ENCODE measurements at regions not wholly inside any gene's neighbourhood (a gene's known extent, or its start where the extent isn't known, plus 50 kb on each side); places are given as distances from the start of the nearest gene placed in this dataset.
"Not testable (repeated sequence)": the region's sequence is repeated elsewhere in the genome, so short reads cannot be mapped to it uniquely, and the experiment has no call there.

GRCh38 chr4:131304686-131305085 lies 1844.4 kb upstream of the PCDH10 start:
- Histone ChIP-seq H3K4me1 (ENCODE audit: control insufficient read depth, insufficient read depth, low read length) (no peaks in the 10 kb centered on the region), H3K4me3 (ENCODE audit: low read length) (no peak overlapping the region), H3K27me3 (ENCODE audit: control insufficient read depth, insufficient read depth, low read length) (no peaks in the 10 kb centered on the region), H3K9me3 (ENCODE audit: control insufficient read depth, insufficient read depth, low read length) (no peaks in the 10 kb centered on the region), H3K36me3 (ENCODE audit: control insufficient read depth, insufficient read depth, low read length) (no peaks in the 10 kb centered on the region), H3K27ac (ENCODE audit: low read length) (no peak overlapping the region)
- no peak for DNase-seq (ENCODE audit: low read depth, low spot score)
- WGBS (ENCODE audit: insufficient coverage, insufficient read length), result no CpG with 5 or more reads among the region's 2 CpGs

DNA sequence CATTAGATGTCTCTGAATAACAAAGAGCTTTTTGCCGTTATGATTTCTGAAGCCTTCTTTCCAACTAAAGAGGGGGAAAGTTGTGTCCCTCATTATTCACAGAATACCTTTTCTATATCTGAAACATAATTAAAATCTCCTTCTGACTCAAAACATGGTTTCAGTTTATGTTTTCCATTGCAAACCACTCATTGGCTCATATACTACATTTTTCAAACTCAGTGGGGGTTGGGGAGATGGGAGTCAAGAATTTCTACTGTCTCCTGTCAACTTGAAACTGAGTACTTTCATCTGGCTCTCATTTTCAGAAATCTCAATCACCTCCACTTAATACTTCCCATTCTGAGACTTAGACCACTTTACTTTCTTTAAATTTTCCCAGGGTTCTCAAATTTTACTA lies 1839.5 kb upstream of the PCDH10 start:
- H3K4me1 ChIP-seq (ENCODE audit: control insufficient read depth, insufficient read depth, low read length), result no peaks in the 10 kb centered on the region
- no peak overlapping the region for H3K27ac ChIP-seq (ENCODE audit: low read length)
- DNase-seq (ENCODE audit: low read depth, low spot score), result no peak
- no peaks in the 10 kb centered on the region for H3K27me3 ChIP-seq (ENCODE audit: control insufficient read depth, insufficient read depth, low read length)
- H3K9me3 ChIP-seq (ENCODE audit: control insufficient read depth, insufficient read depth, low read length), result no peaks in the 10 kb centered on the region
- H3K36me3 ChIP-seq (ENCODE audit: control insufficient read depth, insufficient read depth, low read length), result no peaks in the 10 kb centered on the region
- no peak overlapping the region for H3K4me3 ChIP-seq (ENCODE audit: low read length)
- WGBS (ENCODE audit: insufficient coverage, insufficient read length), result no CpG with 5 or more reads among the region's 1 CpG

DNA sequence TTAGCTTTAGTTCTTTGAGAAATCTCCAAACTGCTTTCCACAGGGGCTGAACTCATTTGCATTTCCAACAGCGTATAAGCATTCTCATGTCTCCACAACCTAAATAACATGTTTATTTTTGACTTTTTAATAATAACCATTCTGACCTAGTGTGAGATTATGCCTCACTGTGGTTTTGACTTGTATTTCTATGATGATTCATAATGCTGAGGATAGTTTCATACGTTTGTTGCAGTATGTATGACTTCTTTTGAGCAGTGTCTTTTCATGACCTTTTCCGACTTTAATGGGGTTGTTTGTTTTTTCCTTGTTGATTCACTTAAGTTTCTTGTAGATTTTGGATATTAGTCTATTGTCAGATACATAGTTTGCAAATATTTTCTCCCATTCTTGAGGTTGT lies 1833.0 kb upstream of the PCDH10 start:
- Histone ChIP-seq H3K27ac (ENCODE audit: low read length) (no peak overlapping the region), H3K36me3 (ENCODE audit: control insufficient read depth, insufficient read depth, low read length) (no peaks in the 10 kb centered on the region), H3K9me3 (ENCODE audit: control insufficient read depth, insufficient read depth, low read length) (no peaks in the 10 kb centered on the region), H3K27me3 (ENCODE audit: control insufficient read depth, insufficient read depth, low read length) (no peaks in the 10 kb centered on the region), H3K4me3 (ENCODE audit: low read length) (no peak overlapping the region), H3K4me1 (ENCODE audit: control insufficient read depth, insufficient read depth, low read length) (no peaks in the 10 kb centered on the region)
- DNase-seq (ENCODE audit: low read depth, low spot score), result no peak
- no CpG with 5 or more reads among the region's 3 CpGs for WGBS (ENCODE audit: insufficient coverage, insufficient read length)

- WGBS (ENCODE audit: insufficient coverage, insufficient read length), result no CpG with 5 or more reads among the region's 2 CpGs
- H3K36me3 ChIP-seq (ENCODE audit: control insufficient read depth, insufficient read depth, low read length), result no peaks in the 10 kb centered on the region
- no peak overlapping the region for H3K4me3 ChIP-seq (ENCODE audit: low read length)
- no peaks in the 10 kb centered on the region for H3K9me3 ChIP-seq (ENCODE audit: control insufficient read depth, insufficient read depth, low read length)
- H3K27me3 ChIP-seq (ENCODE audit: control insufficient read depth, insufficient read depth, low read length), result no peaks in the 10 kb centered on the region
- H3K27ac ChIP-seq (ENCODE audit: low read length), result no peak overlapping the region
- H3K4me1 ChIP-seq (ENCODE audit: control insufficient read depth, insufficient read depth, low read length), result no peaks in the 10 kb centered on the region
- no peak for DNase-seq (ENCODE audit: low read depth, low spot score)
Measured at GRCh38 chr4:131337936-131338335, 1811.2 kb upstream of the PCDH10 start.

- H3K27ac ChIP-seq (ENCODE audit: low read length), result no peak overlapping the region
- no peaks in the 10 kb centered on the region for H3K4me1 ChIP-seq (ENCODE audit: control insufficient read depth, insufficient read depth, low read length)
- no peaks in the 10 kb centered on the region for H3K9me3 ChIP-seq (ENCODE audit: control insufficient read depth, insufficient read depth, low read length)
- WGBS (ENCODE audit: insufficient coverage, insufficient read length), result no CpG with 5 or more reads among the region's 2 CpGs
- H3K36me3 ChIP-seq (ENCODE audit: control insufficient read depth, insufficient read depth, low read length), result no peaks in the 10 kb centered on the region
- no peak overlapping the region for H3K4me3 ChIP-seq (ENCODE audit: low read length)
- DNase-seq (ENCODE audit: low read depth, low spot score), result no peak
- H3K27me3 ChIP-seq (ENCODE audit: control insufficient read depth, insufficient read depth, low read length), result no peaks in the 10 kb centered on the region
Measured at GRCh38 chr4:131339137-131339536, 1810.0 kb upstream of the PCDH10 start.

GRCh38 chr4:131344761-131345160 lies 1804.3 kb upstream of the PCDH10 start:
- no CpG with 5 or more reads among the region's 2 CpGs for WGBS (ENCODE audit: insufficient coverage, insufficient read length)
- H3K4me1 ChIP-seq (ENCODE audit: control insufficient read depth, insufficient read depth, low read length), result no peaks in the 10 kb centered on the region; the same call in 1 of the 2 replicates
- DNase-seq (ENCODE audit: low read depth, low spot score), result no peak
- no peak overlapping the region for H3K27ac ChIP-seq (ENCODE audit: low read length)
- no peak overlapping the region for H3K4me3 ChIP-seq (ENCODE audit: low read length)
- H3K36me3 ChIP-seq (ENCODE audit: control insufficient read depth, insufficient read depth, low read length), result no peaks in the 10 kb centered on the region
- H3K9me3 ChIP-seq (ENCODE audit: control insufficient read depth, insufficient read depth, low read length), result no peaks in the 10 kb centered on the region
- no peaks in the 10 kb centered on the region for H3K27me3 ChIP-seq (ENCODE audit: control insufficient read depth, insufficient read depth, low read length)

GRCh38 chr4:131347816-131348215 lies 1801.3 kb upstream of the PCDH10 start:
- no CpG with 5 or more reads among the region's 2 CpGs for WGBS (ENCODE audit: insufficient coverage, insufficient read length)
- H3K4me1 ChIP-seq (ENCODE audit: control insufficient read depth, insufficient read depth, low read length), result no peaks in the 10 kb centered on the region; the same call in 1 of the 2 replicates
- H3K27me3 ChIP-seq (ENCODE audit: control insufficient read depth, insufficient read depth, low read length), result no peaks in the 10 kb centered on the region
- no peaks in the 10 kb centered on the region for H3K9me3 ChIP-seq (ENCODE audit: control insufficient read depth, insufficient read depth, low read length)
- no peak for DNase-seq (ENCODE audit: low read depth, low spot score)
- H3K36me3 ChIP-seq (ENCODE audit: control insufficient read depth, insufficient read depth, low read length), result no peaks in the 10 kb centered on the region
- no peak overlapping the region for H3K27ac ChIP-seq (ENCODE audit: low read length)
- H3K4me3 ChIP-seq (ENCODE audit: low read length), result no peak overlapping the region

- Histone ChIP-seq H3K9me3 (ENCODE audit: control insufficient read depth, insufficient read depth, low read length) (no peaks in the 10 kb centered on the region), H3K36me3 (ENCODE audit: control insufficient read depth, insufficient read depth, low read length) (no peaks in the 10 kb centered on the region), H3K27me3 (ENCODE audit: control insufficient read depth, insufficient read depth, low read length) (no peaks in the 10 kb centered on the region), H3K4me1 (ENCODE audit: control insufficient read depth, insufficient read depth, low read length) (no peaks in the 10 kb centered on the region; the same call in 1 of the 2 replicates), H3K27ac (ENCODE audit: low read length) (no peak overlapping the region), H3K4me3 (ENCODE audit: low read length) (no peak overlapping the region)
- no CpG with 5 or more reads among the region's 2 CpGs for WGBS (ENCODE audit: insufficient coverage, insufficient read length)
- no peak for DNase-seq (ENCODE audit: low read depth, low spot score)
Measured at GRCh38 chr4:131348263-131348662, 1800.8 kb upstream of the PCDH10 start.

DNA sequence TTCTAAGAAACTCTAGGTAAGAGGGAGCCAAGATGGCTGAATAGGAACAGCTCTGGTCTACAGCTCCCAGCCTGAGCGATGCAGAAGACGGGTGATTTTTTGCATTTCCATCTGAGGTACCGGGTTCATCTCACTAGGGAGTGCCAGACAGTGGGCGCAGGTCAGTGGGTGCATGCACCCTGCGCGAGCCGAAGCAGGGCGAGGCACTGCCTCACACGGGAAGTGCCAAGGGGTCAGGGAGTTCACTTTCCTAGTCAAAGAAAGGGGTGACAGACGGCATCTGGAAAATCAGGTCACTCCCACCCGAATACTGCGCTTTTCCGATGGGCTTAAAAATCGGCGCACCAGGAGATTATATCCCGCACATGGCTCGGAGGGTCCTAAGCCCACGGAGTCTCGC lies 1796.7 kb upstream of the PCDH10 start:
- not testable (repeated sequence) for H3K4me1 ChIP-seq (ENCODE audit: control insufficient read depth, insufficient read depth, low read length); DNase-seq (ENCODE audit: low read depth, low spot score); H3K27ac ChIP-seq (ENCODE audit: low read length); H3K9me3 ChIP-seq (ENCODE audit: control insufficient read depth, insufficient read depth, low read length); H3K4me3 ChIP-seq (ENCODE audit: low read length); H3K27me3 ChIP-seq (ENCODE audit: control insufficient read depth, insufficient read depth, low read length); H3K36me3 ChIP-seq (ENCODE audit: control insufficient read depth, insufficient read depth, low read length)
- WGBS (ENCODE audit: insufficient coverage, insufficient read length), result no CpG with 5 or more reads among the region's 19 CpGs

- no peak overlapping the region for H3K4me3 ChIP-seq (ENCODE audit: low read length)
- no peaks in the 10 kb centered on the region for H3K9me3 ChIP-seq (ENCODE audit: control insufficient read depth, insufficient read depth, low read length)
- no peaks in the 10 kb centered on the region for H3K36me3 ChIP-seq (ENCODE audit: control insufficient read depth, insufficient read depth, low read length)
- DNase-seq (ENCODE audit: low read depth, low spot score), result no peak
- WGBS (ENCODE audit: insufficient coverage, insufficient read length), result no CpG with 5 or more reads among the region's 3 CpGs
- no peaks in the 10 kb centered on the region for H3K27me3 ChIP-seq (ENCODE audit: control insufficient read depth, insufficient read depth, low read length)
- no peak overlapping the region for H3K27ac ChIP-seq (ENCODE audit: low read length)
- no peaks in the 10 kb centered on the region for H3K4me1 ChIP-seq (ENCODE audit: control insufficient read depth, insufficient read depth, low read length)
Measured at GRCh38 chr4:131366714-131367113, 1782.4 kb upstream of the PCDH10 start.

DNA sequence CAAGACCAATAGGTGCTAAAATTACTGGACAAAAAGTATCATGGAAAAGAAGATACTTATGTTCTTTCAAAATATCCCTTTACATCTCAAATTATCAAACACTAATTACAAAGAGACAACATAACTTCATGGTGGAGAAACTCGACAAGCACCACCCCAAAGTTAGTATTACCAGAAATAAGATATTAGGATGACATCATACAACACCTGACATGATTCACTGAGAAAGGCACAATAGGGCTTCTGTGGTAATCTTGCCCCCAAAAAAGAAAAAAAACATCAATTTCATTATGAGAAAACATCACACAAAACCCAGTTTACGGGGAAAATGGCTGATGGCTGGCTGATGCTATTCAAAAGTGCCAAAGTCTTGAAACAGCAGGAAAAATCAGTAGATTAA lies 1781.7 kb upstream of the PCDH10 start:
- Histone ChIP-seq H3K4me1 (ENCODE audit: control insufficient read depth, insufficient read depth, low read length) (no peaks in the 10 kb centered on the region), H3K9me3 (ENCODE audit: control insufficient read depth, insufficient read depth, low read length) (no peaks in the 10 kb centered on the region), H3K27me3 (ENCODE audit: control insufficient read depth, insufficient read depth, low read length) (no peaks in the 10 kb centered on the region), H3K36me3 (ENCODE audit: control insufficient read depth, insufficient read depth, low read length) (no peaks in the 10 kb centered on the region), H3K27ac (ENCODE audit: low read length) (no peak overlapping the region), H3K4me3 (ENCODE audit: low read length) (no peak overlapping the region)
- WGBS (ENCODE audit: insufficient coverage, insufficient read length), result no CpG with 5 or more reads among the region's 2 CpGs
- no peak for DNase-seq (ENCODE audit: low read depth, low spot score)

Data from iPS DF 6.9 (cell line).